HG03354 (cell line): ENCODE measurements at regions not wholly inside any gene's neighbourhood (a gene's known extent, or its start where the extent isn't known, plus 50 kb on each side); places are given as distances from the start of the nearest gene placed in this dataset.

Source experiments
- ATAC-seq: cut with Tn5 transposase; IDR thresholded peaks from one replicate; pipeline ENCODE4 v1.9.1; 2021; ENCODE audit warnings: mild to moderate bottlenecking; ENCODE audit not compliant: unreplicated experiment, poor library complexity, severe bottlenecking

DNA sequence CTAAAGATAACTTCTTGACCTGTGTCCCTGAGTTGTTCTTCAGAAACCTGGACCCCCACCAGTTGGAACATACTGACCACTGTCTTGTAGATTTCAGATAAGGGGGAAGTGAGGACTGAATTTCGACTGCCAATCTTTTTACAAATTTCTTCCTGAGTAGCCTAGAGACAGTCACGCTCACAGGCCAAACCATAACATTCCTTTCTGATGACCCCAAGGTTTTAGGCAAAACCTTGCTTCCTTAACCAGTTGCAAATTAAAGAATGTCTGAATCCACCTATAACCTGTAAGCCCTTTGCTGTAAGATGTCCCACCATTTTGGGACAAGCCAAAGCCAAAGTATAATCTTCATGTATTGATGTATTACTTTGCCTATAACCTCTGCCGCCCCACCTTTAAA, 306.9 kb downstream of the LRFN2 start:
- no peak for ATAC-seq

DNA sequence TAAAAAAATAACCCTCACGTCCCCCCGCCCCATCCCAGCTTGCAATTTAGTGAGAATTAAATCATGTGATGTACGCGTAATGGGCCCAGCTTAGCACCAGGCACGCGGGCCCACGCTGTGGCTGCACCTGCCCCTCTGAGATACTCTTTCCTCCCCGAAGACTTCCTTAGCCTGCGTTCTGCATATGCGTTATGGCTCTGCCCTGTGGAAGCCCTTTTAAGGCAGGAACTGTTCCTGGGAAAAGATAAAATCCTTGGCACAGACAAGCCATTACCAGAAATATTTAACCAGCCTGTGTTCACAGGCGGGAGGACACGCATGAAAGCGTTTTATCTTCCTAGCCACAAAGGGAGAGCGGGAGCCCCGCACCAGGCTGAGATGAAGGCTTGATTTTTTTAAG, 311.0 kb downstream of the LRFN2 start:
- no peak for ATAC-seq

- no peak for ATAC-seq
Measured at GRCh38 chr6:40274058-40274457, 313.1 kb downstream of the LRFN2 start.

- no peak for ATAC-seq
Measured at GRCh38 chr6:40268614-40269013, 318.6 kb downstream of the LRFN2 start.

DNA sequence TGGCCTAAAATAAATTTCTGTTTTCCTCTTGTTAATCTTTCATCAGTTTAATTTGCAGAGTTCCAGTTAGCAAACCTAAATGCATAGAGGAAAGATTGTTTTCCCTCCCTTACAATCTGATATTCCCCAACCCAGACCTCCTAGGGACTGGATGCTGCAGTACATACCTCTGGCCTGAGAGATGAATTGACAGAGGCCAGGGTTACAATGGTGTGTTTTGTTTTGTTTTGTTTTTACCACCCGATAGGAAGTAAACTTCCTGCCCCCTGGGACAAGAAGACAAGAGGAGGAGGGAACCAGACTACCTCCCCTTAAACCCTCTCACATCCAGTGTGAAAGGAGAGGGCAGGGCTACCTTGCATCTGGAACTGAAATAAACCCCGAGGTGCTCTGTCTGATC, 319.0 kb downstream of the LRFN2 start:
- no peak for ATAC-seq

GRCh38 chr6:40265615-40266014, 321.5 kb downstream of the LRFN2 start:
- no peak for ATAC-seq

DNA sequence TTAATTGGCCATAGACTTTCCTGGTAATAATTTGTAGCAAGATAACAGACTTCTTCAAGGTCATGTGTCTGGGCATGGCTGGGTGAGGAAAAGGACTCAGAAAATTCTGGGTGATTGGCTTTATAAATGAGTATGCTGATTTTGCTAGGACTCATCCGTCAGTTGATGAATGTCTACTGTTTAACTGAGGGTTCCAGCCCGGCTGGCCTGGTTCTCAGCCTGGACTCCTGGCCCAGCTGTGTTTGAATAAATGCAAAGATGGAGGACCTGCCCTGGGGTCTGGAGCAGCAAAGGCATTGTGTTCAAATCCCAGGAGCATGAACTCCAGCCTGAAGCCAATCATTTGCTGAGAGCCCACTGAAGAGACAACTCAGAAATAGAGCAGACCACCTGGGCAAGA, 323.2 kb downstream of the LRFN2 start:
- ATAC-seq, result no peak

DNA sequence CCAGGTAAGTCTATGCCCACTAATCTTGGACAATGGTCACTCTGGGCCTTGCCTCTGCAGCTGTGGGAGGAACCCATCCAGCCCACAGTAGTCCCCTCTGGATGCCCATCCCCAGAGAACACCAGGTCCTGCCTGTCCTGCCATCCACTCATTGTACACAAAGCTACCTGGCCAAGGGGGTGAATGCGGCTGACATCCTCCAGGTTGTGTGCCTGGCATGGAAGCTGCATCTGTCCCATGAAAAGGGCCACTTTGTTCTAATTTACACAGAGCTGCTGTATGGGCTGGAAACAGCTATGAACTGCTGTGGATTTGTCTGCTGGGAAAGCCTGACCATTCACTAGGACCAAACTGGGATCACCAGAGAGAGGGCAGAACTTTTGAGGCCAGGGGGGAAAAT, 324.8 kb downstream of the LRFN2 start:
- no peak for ATAC-seq

GRCh38 chr6:40258531-40258930, 324.3 kb upstream of the MOCS1 start:
- ATAC-seq, result no peak

DNA sequence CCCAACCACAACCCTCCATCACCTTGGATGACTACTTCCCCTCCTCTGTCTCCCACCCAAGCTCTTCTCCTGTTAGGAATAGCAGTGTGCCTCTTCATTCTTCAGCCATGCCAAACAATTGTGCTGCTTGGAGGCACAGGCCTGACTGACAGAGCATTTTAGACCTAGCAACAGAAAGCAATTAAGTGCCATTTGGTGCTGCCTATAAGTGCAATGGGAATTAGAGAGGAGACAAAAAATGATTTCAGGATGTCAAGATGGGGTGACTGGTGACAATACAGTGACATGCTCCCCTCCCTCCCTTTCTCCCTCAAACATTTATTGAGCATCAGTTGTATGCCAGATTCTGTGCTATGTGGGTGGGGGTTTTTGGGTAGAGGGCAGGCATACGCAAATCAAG, 322.6 kb upstream of the MOCS1 start:
- ATAC-seq, result no peak

GRCh38 chr6:40256224-40256623, 322.0 kb upstream of the MOCS1 start:
- no peak for ATAC-seq

- ATAC-seq, result no peak
Measured at GRCh38 chr6:40253420-40253819, 319.2 kb upstream of the MOCS1 start.

- ATAC-seq, result no peak
Measured at GRCh38 chr6:40252531-40253258, 318.4 kb upstream of the MOCS1 start.

GRCh38 chr6:40251637-40252300, 317.5 kb upstream of the MOCS1 start:
- ATAC-seq, result no peak

DNA sequence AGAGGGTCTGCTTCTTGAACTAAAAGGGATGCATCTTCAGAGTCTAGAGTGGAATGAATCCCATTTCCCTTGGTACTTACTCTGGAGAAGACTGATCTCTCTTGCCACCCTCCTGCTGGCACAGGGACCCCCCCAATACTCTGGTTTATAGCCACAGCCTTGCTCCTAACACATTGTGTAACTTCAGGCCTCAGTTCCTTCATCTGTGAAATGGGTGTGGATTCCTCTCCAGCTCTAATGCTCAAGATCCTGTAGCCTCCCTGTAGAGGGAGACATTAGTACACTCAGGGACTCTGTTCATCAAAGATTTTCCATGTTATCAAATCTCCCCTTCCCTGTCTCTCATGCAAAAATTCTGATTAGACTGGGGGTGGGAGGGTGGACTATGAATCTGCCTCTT, 315.7 kb upstream of the MOCS1 start:
- no peak for ATAC-seq

DNA sequence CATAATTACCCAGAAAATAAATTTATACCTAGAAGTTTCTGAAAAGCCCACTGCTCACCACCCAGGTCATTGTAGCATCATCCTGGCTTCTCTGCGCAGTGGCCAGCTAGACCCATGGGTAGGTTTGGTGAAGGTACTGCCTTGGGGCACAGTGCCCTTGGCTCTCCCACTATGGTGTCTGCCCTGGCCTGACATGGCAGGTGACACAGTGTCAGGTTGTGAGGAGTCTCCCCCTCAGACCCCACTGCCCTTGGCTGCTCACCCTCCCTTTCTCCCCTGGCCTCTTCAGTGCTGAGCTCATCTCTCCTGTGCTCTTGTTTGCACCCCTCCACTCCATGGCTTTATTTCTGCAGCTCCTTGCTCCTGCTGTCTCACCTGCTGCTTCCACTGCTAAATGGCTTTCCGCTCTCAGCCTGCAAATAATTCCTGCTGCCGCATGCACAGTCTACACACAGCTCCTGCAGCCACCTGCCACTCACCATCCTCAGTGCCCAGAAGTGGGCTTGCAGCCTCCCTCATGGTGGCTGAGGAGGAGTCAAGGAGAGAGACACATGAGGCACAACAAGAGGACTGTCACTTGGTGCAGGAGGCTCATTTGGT, 313.4 kb upstream of the MOCS1 start:
- no peak for ATAC-seq

- no peak for ATAC-seq
Measured at GRCh38 chr6:40244699-40245098, 310.4 kb upstream of the MOCS1 start.

- no peak for ATAC-seq
Measured at GRCh38 chr6:40232698-40233097, 298.4 kb upstream of the MOCS1 start.

- no peak for ATAC-seq
Measured at GRCh38 chr6:40227735-40228134, 293.5 kb upstream of the MOCS1 start.

DNA sequence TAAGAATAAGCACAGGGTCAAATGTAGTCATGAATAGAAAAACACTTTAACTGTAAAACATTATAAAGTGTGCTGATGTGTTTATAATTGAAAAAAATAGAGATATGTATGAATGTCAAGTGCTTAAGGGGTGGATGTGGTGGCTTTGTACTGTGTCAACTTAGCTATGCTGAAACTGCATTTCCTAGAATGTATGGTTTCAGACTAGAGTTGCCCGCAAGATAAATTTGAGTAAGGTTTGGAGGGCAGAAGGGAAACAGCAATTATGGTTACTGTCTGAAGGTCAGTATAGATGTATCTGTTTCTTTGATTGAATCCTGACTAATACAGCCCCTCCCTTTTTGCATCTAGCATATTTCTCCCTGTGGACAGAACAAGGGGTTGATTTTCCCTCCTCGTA, 288.1 kb upstream of the MOCS1 start:
- ATAC-seq, result no peak

GRCh38 chr6:40219799-40220198, 285.5 kb upstream of the MOCS1 start:
- no peak for ATAC-seq
